ENCODE measurements at regions not wholly inside any gene's neighbourhood (a gene's known extent, or its start where the extent isn't known, plus 50 kb on each side); places are given as distances from the start of the nearest gene placed in this dataset.

- DNase-seq: no peak
- Histone ChIP-seq H3F3A (ENCODE audit: insufficient read depth, low read depth) (no peaks in the 10 kb centered on the region), H3K9me3 (ENCODE audit: insufficient read depth, low read depth) (peaks cover 4% of the 10 kb centered on the region; the same call in 1 of the 2 replicates), H3K4me3 (no peak overlapping the region), H3K79me2 (ENCODE audit: low read depth) (no peaks in the 10 kb centered on the region), H3K36me3 (ENCODE audit: low read depth) (no peaks in the 10 kb centered on the region), H2AFZ (no peak overlapping the region), H3K27me3 (ENCODE audit: insufficient read depth, low read depth) (no peaks in the 10 kb centered on the region), H3K27ac (no peak overlapping the region), H4K20me1 (ENCODE audit: insufficient read depth) (no peaks in the 10 kb centered on the region), H3K4me2 (no peak overlapping the region), H3K9me2 (ENCODE audit: insufficient read depth) (no peaks in the 10 kb centered on the region; the same call in 1 of the 2 replicates), H3K4me1 (replicated peaks; ENCODE audit: insufficient read depth) (no peaks in the 10 kb centered on the region)
- intact Hi-C loops (cut with micrococcal nuclease; ENCODE audit: unreplicated experiment): no loop called here
- no peak for TF ChIP-seq EZH2 (IDR thresholded peaks at IDR 0.05; ENCODE audit: low read depth)
- TF ChIP-seq, protein P1, sequence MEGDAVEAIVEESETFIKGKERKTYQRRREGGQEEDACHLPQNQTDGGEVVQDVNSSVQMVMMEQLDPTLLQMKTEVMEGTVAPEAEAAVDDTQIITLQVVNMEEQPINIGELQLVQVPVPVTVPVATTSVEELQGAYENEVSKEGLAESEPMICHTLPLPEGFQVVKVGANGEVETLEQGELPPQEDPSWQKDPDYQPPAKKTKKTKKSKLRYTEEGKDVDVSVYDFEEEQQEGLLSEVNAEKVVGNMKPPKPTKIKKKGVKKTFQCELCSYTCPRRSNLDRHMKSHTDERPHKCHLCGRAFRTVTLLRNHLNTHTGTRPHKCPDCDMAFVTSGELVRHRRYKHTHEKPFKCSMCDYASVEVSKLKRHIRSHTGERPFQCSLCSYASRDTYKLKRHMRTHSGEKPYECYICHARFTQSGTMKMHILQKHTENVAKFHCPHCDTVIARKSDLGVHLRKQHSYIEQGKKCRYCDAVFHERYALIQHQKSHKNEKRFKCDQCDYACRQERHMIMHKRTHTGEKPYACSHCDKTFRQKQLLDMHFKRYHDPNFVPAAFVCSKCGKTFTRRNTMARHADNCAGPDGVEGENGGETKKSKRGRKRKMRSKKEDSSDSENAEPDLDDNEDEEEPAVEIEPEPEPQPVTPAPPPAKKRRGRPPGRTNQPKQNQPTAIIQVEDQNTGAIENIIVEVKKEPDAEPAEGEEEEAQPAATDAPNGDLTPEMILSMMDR (conservative IDR thresholded peaks at IDR 0.05): no peak
- BruUV-seq (replicated peaks): no TSS peak
- ChIA-PET POLR2A (ENCODE audit: unreplicated experiment) (no interaction called here), CTCF (no interaction called here)
Observed at GRCh38 chr1:188877668-188878067, 1600.0 kb downstream of the BRINP3 start.

GRCh38 chr1:188888386-188888785 is 1589.3 kb downstream of the BRINP3 start:
- Histone ChIP-seq H3K27ac (no peak overlapping the region), H3F3A (ENCODE audit: insufficient read depth, low read depth) (no peaks in the 10 kb centered on the region), H3K36me3 (ENCODE audit: low read depth) (no peaks in the 10 kb centered on the region), H3K9me2 (ENCODE audit: insufficient read depth) (peaks cover 5% of the 10 kb centered on the region), H3K4me1 (replicated peaks; ENCODE audit: insufficient read depth) (no peaks in the 10 kb centered on the region), H2AFZ (no peak overlapping the region), H4K20me1 (ENCODE audit: insufficient read depth) (no peaks in the 10 kb centered on the region), H3K79me2 (ENCODE audit: low read depth) (no peaks in the 10 kb centered on the region), H3K27me3 (ENCODE audit: insufficient read depth, low read depth) (no peaks in the 10 kb centered on the region), H3K9me3 (ENCODE audit: insufficient read depth, low read depth) (no peaks in the 10 kb centered on the region), H3K4me2 (no peak overlapping the region), H3K4me3 (no peak overlapping the region)
- BruUV-seq (replicated peaks): no TSS peak
- intact Hi-C loops (cut with micrococcal nuclease; ENCODE audit: unreplicated experiment): no loop called here
- ChIA-PET CTCF (no interaction called here), POLR2A (ENCODE audit: unreplicated experiment) (no interaction called here)
- no peak for DNase-seq
- TF ChIP-seq, protein P1 (conservative IDR thresholded peaks at IDR 0.05): no peak
- TF ChIP-seq EZH2 (IDR thresholded peaks at IDR 0.05; ENCODE audit: low read depth): no peak

DNA sequence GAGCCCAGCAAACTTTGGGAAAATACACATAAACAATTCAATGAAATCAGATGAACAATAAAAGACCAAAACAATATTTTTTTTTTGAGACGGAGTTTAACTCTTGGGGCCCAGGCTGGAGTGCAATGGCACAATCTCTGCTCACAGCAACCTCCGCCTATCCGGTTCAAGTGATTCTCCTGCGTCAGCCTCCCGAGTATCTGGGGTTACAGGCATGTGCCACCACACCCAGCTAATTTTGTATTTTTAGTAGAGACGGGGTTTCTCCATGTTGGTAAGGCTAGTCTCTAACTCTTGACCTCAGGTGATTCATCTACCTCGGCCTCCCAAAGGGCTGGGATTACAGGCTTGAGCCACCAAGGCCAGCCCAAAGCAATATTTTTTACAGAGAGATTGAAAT is 1588.5 kb downstream of the BRINP3 start:
- Histone ChIP-seq H3F3A (ENCODE audit: insufficient read depth, low read depth) (no peaks in the 10 kb centered on the region), H4K20me1 (ENCODE audit: insufficient read depth) (no peaks in the 10 kb centered on the region), H3K27ac (no peak overlapping the region), H2AFZ (no peak overlapping the region), H3K4me1 (replicated peaks; ENCODE audit: insufficient read depth) (no peaks in the 10 kb centered on the region), H3K27me3 (ENCODE audit: insufficient read depth, low read depth) (no peaks in the 10 kb centered on the region), H3K4me3 (no peak overlapping the region), H3K4me2 (no peak overlapping the region), H3K79me2 (ENCODE audit: low read depth) (no peaks in the 10 kb centered on the region), H3K36me3 (ENCODE audit: low read depth) (no peaks in the 10 kb centered on the region), H3K9me3 (ENCODE audit: insufficient read depth, low read depth) (no peaks in the 10 kb centered on the region), H3K9me2 (ENCODE audit: insufficient read depth) (peaks cover 5% of the 10 kb centered on the region)
- CTCF ChIA-PET: no interaction called here
- TF ChIP-seq, protein P1 (conservative IDR thresholded peaks at IDR 0.05): no peak
- TF ChIP-seq EZH2 (IDR thresholded peaks at IDR 0.05; ENCODE audit: low read depth): no peak
- BruUV-seq (replicated peaks): no TSS peak
- POLR2A ChIA-PET (ENCODE audit: unreplicated experiment): no interaction called here
- no peak for DNase-seq
- intact Hi-C loops (cut with micrococcal nuclease; ENCODE audit: unreplicated experiment): no loop called here

Measured in PC-9 (cell line).